ENCODE measurements at regions not wholly inside any gene's neighbourhood (a gene's known extent, or its start where the extent isn't known, plus 50 kb on each side); places are given as distances from the start of the nearest gene placed in this dataset.
A peak's percentile ranks its signal among the peaks of the same experiment; 100 is the strongest.

DNA sequence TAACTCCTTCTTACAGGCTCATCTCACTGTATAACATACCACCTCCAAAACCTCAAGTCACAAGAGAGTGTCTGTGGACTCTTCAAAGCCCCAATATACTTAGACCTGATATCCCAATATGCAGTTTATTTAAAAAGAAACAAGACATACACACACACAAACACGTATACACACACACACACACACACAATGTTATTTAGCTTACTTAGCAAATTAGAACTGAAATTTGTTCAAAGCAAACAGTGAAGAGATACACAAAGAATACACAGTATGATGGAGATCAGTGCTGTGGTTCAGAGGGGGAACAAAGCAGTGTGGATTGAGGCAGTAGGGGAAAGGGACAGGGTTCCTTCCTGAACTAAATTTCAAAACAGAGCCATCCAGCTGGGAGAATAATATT is 807.2 kb downstream of the IPMK start:
- peaks cover 7% of the 10 kb centered on the region for H3K9me3 Mint-ChIP-seq
- ATAC-seq: no peak
- no peak for DNase-seq

GRCh38 chr10:57457972-57458512 is 809.7 kb downstream of the IPMK start:
- no peak overlapping the region for H3K27ac Mint-ChIP-seq
- DNase-seq (no peak), ATAC-seq (no peak)
- H3K36me3 Mint-ChIP-seq (ENCODE audit: low read depth): no peaks in the 10 kb centered on the region
- H3K4me3 Mint-ChIP-seq: no peak overlapping the region
- no peaks in the 10 kb centered on the region for H3K27me3 Mint-ChIP-seq
- H3K4me1 Mint-ChIP-seq: no peaks in the 10 kb centered on the region
- H3K9me3 Mint-ChIP-seq: peaks cover 7% of the 10 kb centered on the region

More for the DNA sequence above, 807.2 kb downstream of the IPMK start:
- no peaks in the 10 kb centered on the region for H3K36me3 Mint-ChIP-seq (ENCODE audit: low read depth)
- no peak overlapping the region for H3K4me3 Mint-ChIP-seq
- H3K27ac Mint-ChIP-seq: no peak overlapping the region
- H3K27me3 Mint-ChIP-seq: no peaks in the 10 kb centered on the region
- H3K4me1 Mint-ChIP-seq: no peaks in the 10 kb centered on the region

DNA sequence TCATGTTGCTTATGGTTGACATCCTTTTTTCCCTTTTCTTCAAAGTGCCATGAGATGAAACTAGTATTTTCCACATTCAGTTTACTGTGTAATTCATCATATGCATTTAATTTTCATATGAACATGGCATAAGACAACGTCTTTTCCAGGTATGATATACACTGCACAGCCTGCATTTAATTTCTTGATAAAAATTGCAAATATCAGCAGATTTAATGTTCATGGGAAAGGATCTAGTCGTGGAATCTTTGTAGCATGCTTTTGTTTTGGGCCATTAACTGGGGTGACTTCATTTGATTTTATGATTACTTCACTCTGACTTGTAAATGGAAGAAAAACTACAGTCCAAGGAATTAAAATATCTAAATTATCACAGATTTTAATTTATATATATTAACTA is 837.3 kb downstream of the IPMK start:
- no peaks in the 10 kb centered on the region for H3K36me3 Mint-ChIP-seq (ENCODE audit: low read depth)
- no peak overlapping the region for H3K27ac Mint-ChIP-seq
- H3K9me3 Mint-ChIP-seq: peaks cover 11% of the 10 kb centered on the region
- H3K4me1 Mint-ChIP-seq: no peaks in the 10 kb centered on the region
- no peak for ATAC-seq
- no peaks in the 10 kb centered on the region for H3K27me3 Mint-ChIP-seq
- H3K4me3 Mint-ChIP-seq: no peak overlapping the region
- DNase-seq: no peak

DNA sequence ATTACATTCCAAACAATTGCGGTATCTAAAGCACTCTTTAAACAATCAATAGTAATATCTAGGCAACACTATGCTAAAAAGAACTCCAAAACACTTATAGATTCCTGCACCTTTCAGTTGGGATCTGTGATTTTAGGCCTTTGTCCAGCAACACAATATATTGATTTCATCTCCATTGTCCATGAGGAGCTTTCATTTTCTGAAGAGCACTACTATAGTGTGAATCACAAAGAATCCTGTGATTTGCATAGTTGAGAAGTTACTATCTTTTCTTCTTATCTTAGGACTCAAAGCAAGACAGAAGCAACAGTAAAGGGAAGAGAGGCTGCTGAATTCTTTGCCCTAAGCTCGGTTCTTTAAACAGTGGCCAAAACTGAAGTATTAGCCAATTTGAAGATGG is 846.8 kb downstream of the IPMK start:
- H3K4me3 Mint-ChIP-seq: no peak overlapping the region
- H3K4me1 Mint-ChIP-seq: no peaks in the 10 kb centered on the region
- no peaks in the 10 kb centered on the region for H3K36me3 Mint-ChIP-seq (ENCODE audit: low read depth)
- H3K27me3 Mint-ChIP-seq: no peaks in the 10 kb centered on the region
- H3K9me3 Mint-ChIP-seq: peaks cover 3% of the 10 kb centered on the region
- no peak for ATAC-seq
- no peak for DNase-seq
- no peak overlapping the region for H3K27ac Mint-ChIP-seq

- Mint-ChIP-seq H3K9me3 (peaks cover 7% of the 10 kb centered on the region), H3K4me3 (no peak overlapping the region), H3K36me3 (ENCODE audit: low read depth) (no peaks in the 10 kb centered on the region), H3K27me3 (no peaks in the 10 kb centered on the region), H3K4me1 (no peaks in the 10 kb centered on the region), H3K27ac (no peak overlapping the region)
- DNase-seq (no peak), ATAC-seq (no peak)
Measured at GRCh38 chr10:57418476-57418875, 849.2 kb downstream of the IPMK start.

DNA sequence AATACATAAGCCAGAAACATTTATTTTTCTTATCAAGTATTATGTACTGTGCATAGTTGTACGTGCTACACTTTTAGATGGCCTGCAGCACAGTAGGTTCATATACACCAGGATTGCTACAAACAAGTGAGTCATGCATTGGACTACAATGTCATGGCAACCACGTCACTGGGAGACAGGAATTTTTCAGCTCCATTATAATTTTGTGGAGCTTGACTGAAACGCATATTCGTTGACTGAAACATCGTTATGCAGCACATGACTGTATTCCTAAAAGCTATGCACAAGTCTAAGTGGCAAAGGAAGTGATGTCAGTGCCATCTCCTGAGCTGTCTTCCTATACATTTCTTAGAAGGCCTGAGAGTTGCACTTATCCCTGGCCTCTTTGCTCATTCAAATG is 871.8 kb downstream of the IPMK start:
- Mint-ChIP-seq H3K4me1 (no peaks in the 10 kb centered on the region), H3K4me3 (no peak overlapping the region), H3K27ac (no peak overlapping the region), H3K36me3 (ENCODE audit: low read depth) (no peaks in the 10 kb centered on the region), H3K27me3 (no peaks in the 10 kb centered on the region), H3K9me3 (no peaks in the 10 kb centered on the region)
- no peak for DNase-seq
- ATAC-seq: no peak

- Mint-ChIP-seq H3K4me1 (no peaks in the 10 kb centered on the region), H3K4me3 (no peak overlapping the region), H3K27me3 (no peaks in the 10 kb centered on the region), H3K27ac (no peak overlapping the region), H3K9me3 (no peaks in the 10 kb centered on the region), H3K36me3 (ENCODE audit: low read depth) (no peaks in the 10 kb centered on the region)
- ATAC-seq (no peak), DNase-seq (no peak)
Measured at GRCh38 chr10:57367412-57367811, 900.3 kb downstream of the IPMK start.

DNA sequence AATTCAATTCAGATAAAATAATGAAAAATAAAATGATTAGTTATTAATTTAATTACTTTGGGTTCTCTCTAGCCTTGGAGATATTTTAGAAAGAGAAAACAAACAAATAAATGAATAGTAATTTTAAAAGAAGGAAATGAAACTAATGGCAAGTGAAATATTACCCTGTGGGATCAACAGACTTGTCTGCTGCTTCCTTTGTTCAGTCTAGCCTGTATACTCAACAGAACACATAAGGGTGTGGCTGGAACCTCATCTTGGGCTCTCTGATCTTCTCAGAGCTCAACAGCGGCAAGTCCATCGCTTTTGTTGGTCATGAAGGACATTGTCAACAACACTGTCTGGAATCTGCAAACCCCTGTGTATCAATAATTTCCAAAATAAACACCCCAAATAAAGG is 904.9 kb downstream of the IPMK start:
- Mint-ChIP-seq H3K9me3 (no peaks in the 10 kb centered on the region), H3K36me3 (ENCODE audit: low read depth) (no peaks in the 10 kb centered on the region), H3K4me3 (no peak overlapping the region), H3K27ac (no peak overlapping the region), H3K27me3 (no peaks in the 10 kb centered on the region), H3K4me1 (no peaks in the 10 kb centered on the region)
- ATAC-seq (no peak), DNase-seq (no peak)

- H3K4me1 Mint-ChIP-seq: no peaks in the 10 kb centered on the region
- no peak for ATAC-seq
- no peaks in the 10 kb centered on the region for H3K27me3 Mint-ChIP-seq
- H3K36me3 Mint-ChIP-seq (ENCODE audit: low read depth): no peaks in the 10 kb centered on the region
- H3K27ac Mint-ChIP-seq: no peak overlapping the region
- no peaks in the 10 kb centered on the region for H3K9me3 Mint-ChIP-seq
- DNase-seq: no peak
- H3K4me3 Mint-ChIP-seq: no peak overlapping the region
Measured at GRCh38 chr10:57353403-57354003, 914.2 kb downstream of the IPMK start.

GRCh38 chr10:57351076-57351475 is 916.6 kb downstream of the IPMK start:
- no peaks in the 10 kb centered on the region for H3K9me3 Mint-ChIP-seq
- H3K36me3 Mint-ChIP-seq (ENCODE audit: low read depth): no peaks in the 10 kb centered on the region
- no peaks in the 10 kb centered on the region for H3K27me3 Mint-ChIP-seq

GRCh38 chr10:57341294-57341693 is 926.4 kb downstream of the IPMK start:
- Mint-ChIP-seq H3K27ac (no peak overlapping the region), H3K4me3 (no peak overlapping the region), H3K4me1 (no peaks in the 10 kb centered on the region), H3K27me3 (no peaks in the 10 kb centered on the region), H3K36me3 (ENCODE audit: low read depth) (no peaks in the 10 kb centered on the region), H3K9me3 (peaks cover 5% of the 10 kb centered on the region)
- DNase-seq (no peak), ATAC-seq (no peak)

More at GRCh38 chr10:57351076-57351475, 916.6 kb downstream of the IPMK start:
- DNase-seq: no peak
- no peak for ATAC-seq
- Mint-ChIP-seq H3K4me3 (no peak overlapping the region), H3K4me1 (no peaks in the 10 kb centered on the region), H3K27ac (no peak overlapping the region)

DNA sequence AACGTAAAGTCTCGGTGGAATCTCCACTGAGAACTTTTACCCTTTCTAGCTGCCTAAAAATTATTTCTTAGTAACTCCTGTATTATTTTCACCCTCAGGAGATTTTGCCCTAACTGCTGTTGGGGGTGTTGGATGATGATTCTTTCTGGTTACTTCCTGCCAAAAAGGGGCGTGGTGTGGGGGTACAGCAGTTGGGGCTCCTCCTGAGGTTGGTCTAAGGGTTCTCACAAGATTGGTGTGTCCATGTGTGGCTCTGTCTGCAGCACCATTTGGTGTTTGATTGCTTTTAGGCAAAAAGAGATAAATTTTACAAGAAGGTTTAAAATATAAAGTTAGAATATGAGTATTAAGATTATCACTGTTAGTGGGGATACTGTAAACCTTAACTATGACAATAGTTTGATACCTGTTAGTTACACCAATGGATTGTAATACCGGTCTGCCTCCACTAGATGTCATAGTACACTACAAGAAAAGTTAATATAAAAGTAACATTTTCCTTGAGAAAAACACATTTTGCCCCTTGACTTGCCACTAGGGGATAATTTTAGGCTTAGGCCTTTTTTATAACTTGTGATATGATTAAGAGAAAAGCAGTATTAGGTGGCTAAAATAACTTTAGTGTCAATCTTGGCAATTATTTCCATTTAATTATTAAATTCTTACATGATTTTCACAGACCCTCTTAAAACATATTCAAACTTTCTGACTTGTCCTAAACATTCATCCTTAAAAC is 928.7 kb downstream of the IPMK start:
- ATAC-seq (peak; percentile 61), DNase-seq (peak; percentile 2)
- Mint-ChIP-seq H3K4me3 (no peak overlapping the region), H3K4me1 (no peaks in the 10 kb centered on the region), H3K27ac (no peak overlapping the region), H3K27me3 (no peaks in the 10 kb centered on the region), H3K9me3 (no peaks in the 10 kb centered on the region), H3K36me3 (ENCODE audit: low read depth) (no peaks in the 10 kb centered on the region)

DNA sequence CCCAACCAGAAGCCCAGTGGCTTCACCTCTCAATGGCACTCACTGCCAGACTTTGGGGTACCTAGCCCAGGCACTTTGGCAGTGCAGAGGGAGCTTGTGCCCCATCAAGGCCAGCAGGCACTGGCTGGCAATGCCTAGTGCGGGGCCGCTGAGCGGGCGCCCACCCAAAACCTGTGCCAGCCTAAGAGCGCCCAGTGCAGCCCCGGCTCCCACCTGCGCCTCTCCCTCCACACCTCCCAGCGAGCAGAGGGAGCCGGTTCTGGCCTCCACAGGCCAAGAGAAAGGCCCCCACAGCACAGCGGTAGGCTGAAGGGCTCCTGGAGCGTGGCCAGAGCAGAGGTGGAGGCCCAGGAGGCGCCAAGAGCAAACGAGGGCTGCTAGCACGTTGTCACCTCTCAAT is 930.8 kb downstream of the IPMK start:
- no peaks in the 10 kb centered on the region for H3K36me3 Mint-ChIP-seq (ENCODE audit: low read depth)
- H3K9me3 Mint-ChIP-seq: no peaks in the 10 kb centered on the region
- H3K27ac Mint-ChIP-seq: no peak overlapping the region
- DNase-seq (no peak), ATAC-seq (no peak)
- no peaks in the 10 kb centered on the region for H3K4me1 Mint-ChIP-seq
- no peaks in the 10 kb centered on the region for H3K27me3 Mint-ChIP-seq
- no peak overlapping the region for H3K4me3 Mint-ChIP-seq

DNA sequence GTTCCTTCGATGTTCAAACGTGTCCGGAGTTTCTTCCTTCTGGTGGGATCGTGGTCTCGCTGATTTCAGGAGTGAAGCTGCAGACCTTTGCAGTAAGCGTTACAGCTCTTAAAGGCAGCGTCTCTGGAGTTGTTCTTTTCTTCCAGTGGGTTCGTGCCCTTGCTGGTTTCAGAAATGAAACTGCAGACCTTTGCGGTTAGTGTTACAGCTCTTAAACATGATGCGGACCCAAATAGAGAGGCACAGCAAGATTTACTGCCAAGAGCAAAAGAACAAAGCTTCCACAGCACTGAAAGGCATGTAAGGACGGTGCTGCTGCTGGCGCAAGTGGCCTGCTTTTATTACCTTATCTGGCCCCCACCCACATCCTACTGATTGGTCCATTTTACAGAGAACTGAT is 931.4 kb downstream of the IPMK start:
- Mint-ChIP-seq H3K9me3 (no peaks in the 10 kb centered on the region), H3K36me3 (ENCODE audit: low read depth) (no peaks in the 10 kb centered on the region), H3K27me3 (no peaks in the 10 kb centered on the region), H3K27ac (no peak overlapping the region), H3K4me3 (no peak overlapping the region), H3K4me1 (no peaks in the 10 kb centered on the region)
- ATAC-seq (no peak), DNase-seq (no peak)

GRCh38 chr10:57334523-57334922 is 933.2 kb downstream of the IPMK start:
- Mint-ChIP-seq H3K36me3 (ENCODE audit: low read depth) (no peaks in the 10 kb centered on the region), H3K4me1 (no peaks in the 10 kb centered on the region), H3K27ac (no peak overlapping the region), H3K9me3 (no peaks in the 10 kb centered on the region), H3K4me3 (no peak overlapping the region), H3K27me3 (no peaks in the 10 kb centered on the region)
- DNase-seq (no peak), ATAC-seq (no peak)

All from activated naive CD8-positive, alpha-beta T cell treated with anti-CD3 and anti-CD28 coated beads, Interleukin-2, amount 50 U/mL, for 24 hours (primary cell).